Hepatocyte (in vitro differentiated cells): ENCODE measurements at regions not wholly inside any gene's neighbourhood (a gene's known extent, or its start where the extent isn't known, plus 50 kb on each side); places are given as distances from the start of the nearest gene placed in this dataset.
"Not testable (repeated sequence)": the region's sequence is repeated elsewhere in the genome, so short reads cannot be mapped to it uniquely, and the experiment has no call there.

Source experiments
- DNase-seq: peaks from one replicate; pipeline ENCODE4 v3.0.0-alpha.2; 2016; ENCODE audit warnings: low spot score
- H2AFZ ChIP-seq: fragments of 200-600 bp; sonication (generic); 2 replicates; pipeline ENCODE4 v1.6.0; 2016; ENCODE audit warnings: antibody characterized with exemption, mild to moderate bottlenecking
- H3K27ac ChIP-seq: fragments of 200-600 bp; sonication (generic); 2 replicates; pipeline ENCODE4 v1.5.1; 2016; ENCODE audit warnings: mild to moderate bottlenecking
- H3K27me3 ChIP-seq: fragments of 200-600 bp; sonication (generic); 2 replicates; pipeline ENCODE4 v1.6.1; 2016
- H3K36me3 ChIP-seq: fragments of 200-600 bp; sonication (generic); replicated peaks from 2 replicates; pipeline ENCODE4 v1.5.1; 2016; ENCODE audit warnings: low read depth; ENCODE audit not compliant: insufficient read depth
- H3K4me1 ChIP-seq: fragments of 200-600 bp; sonication (generic); 2 replicates; pipeline ENCODE4 v1.5.1; 2016; ENCODE audit warnings: mild to moderate bottlenecking, moderate library complexity; ENCODE audit not compliant: insufficient read depth
- H3K4me2 ChIP-seq: fragments of 200-600 bp; sonication (generic); 2 replicates; pipeline ENCODE4 v1.6.0; 2016
- H3K4me3 ChIP-seq: fragments of 200-600 bp; sonication (generic); 2 replicates; pipeline ENCODE4 v1.5.1; 2016; ENCODE audit warnings: mild to moderate bottlenecking
- H3K79me2 ChIP-seq: fragments of 200-600 bp; sonication (generic); 2 replicates; pipeline ENCODE4 v1.6.0; 2017; ENCODE audit warnings: mild to moderate bottlenecking
- H3K9me2 ChIP-seq: fragments of 200-600 bp; sonication (generic); replicated peaks from 2 replicates; pipeline ENCODE4 v1.6.0; 2017; ENCODE audit warnings: mild to moderate bottlenecking; ENCODE audit not compliant: insufficient read depth
- H3K9me3 ChIP-seq: fragments of 200-600 bp; sonication (generic); 2 replicates; pipeline ENCODE4 v1.5.1; 2016; ENCODE audit warnings: low read depth, mild to moderate bottlenecking
- H4K20me1 ChIP-seq: fragments of 200-600 bp; sonication (generic); 2 replicates; pipeline ENCODE4 v1.6.0; 2016; ENCODE audit warnings: mild to moderate bottlenecking; ENCODE audit not compliant: insufficient read depth, poor library complexity, severe bottlenecking
- CTCF ChIP-seq: fragments of 200-600 bp; sonication (generic); IDR thresholded peaks from 2 replicates; pipeline ENCODE4 v1.5.1; 2016; ENCODE audit warnings: antibody characterized with exemption, mild to moderate bottlenecking; ENCODE audit not compliant: poor library complexity
- EZH2 ChIP-seq: fragments of 200-600 bp; sonication (generic); IDR thresholded peaks from 2 replicates; pipeline ENCODE4 v1.6.1; 2016; ENCODE audit warnings: antibody characterized with exemption, mild to moderate bottlenecking, borderline replicate concordance
- EZH2phosphoT487 ChIP-seq: fragments of 200-600 bp; sonication (generic); IDR thresholded peaks from one replicate; pipeline ENCODE4 v1.6.1; 2018; ENCODE audit warnings: antibody characterized with exemption, mild to moderate bottlenecking, low read depth, moderate library complexity; ENCODE audit not compliant: unreplicated experiment, severe bottlenecking
- whole genome bisulfite sequencing: methylation state at CpG from one replicate; pipeline ENCODE4 v1.1.6; 2016; ENCODE audit warnings: low lambda C conversion rate; ENCODE audit errors: missing lambda C conversion rate; 5-methylcytosine and 5-hydroxymethylcytosine counted together

GRCh38 chr6:119728220-119728750 lies 378.7 kb upstream of the MAN1A1 start:
- Histone ChIP-seq H2AFZ (peak overlapping the region; percentile 0), H3K27ac (no peak overlapping the region)

GRCh38 chr6:119727504-119728219 lies 378.1 kb upstream of the MAN1A1 start:
- Histone ChIP-seq H3K4me1 (peaks cover 8% of the 10 kb centered on the region), H4K20me1 (no peaks in the 10 kb centered on the region), H3K4me2 (peak overlapping the region; percentile 26), H2AFZ (peak overlapping the region; percentile 0), H3K9me3 (no peaks in the 10 kb centered on the region), H3K27me3 (no peaks in the 10 kb centered on the region), H3K27ac (no peak overlapping the region), H3K4me3 (no peak overlapping the region), H3K79me2 (no peaks in the 10 kb centered on the region), H3K36me3 (no peaks in the 10 kb centered on the region), H3K9me2 (no peaks in the 10 kb centered on the region)
- WGBS = 76% methylated on average over 3 of the region's 3 CpGs
- DNase-seq = peak; percentile 9
- no peak for TF ChIP-seq CTCF
- TF ChIP-seq EZH2phosphoT487 = no peak
- no peak for TF ChIP-seq EZH2

More at GRCh38 chr6:119728220-119728750, 378.7 kb upstream of the MAN1A1 start:
- DNase-seq = no peak
- H3K4me3 ChIP-seq = no peak overlapping the region
- H3K4me2 ChIP-seq = peak overlapping the region; percentile 26
- WGBS = 77% methylated on average over 7 of the region's 7 CpGs
- peaks cover 8% of the 10 kb centered on the region for H3K4me1 ChIP-seq
- H3K36me3 ChIP-seq = no peaks in the 10 kb centered on the region
- H3K9me2 ChIP-seq = no peaks in the 10 kb centered on the region
- no peaks in the 10 kb centered on the region for H4K20me1 ChIP-seq
- H3K9me3 ChIP-seq = no peaks in the 10 kb centered on the region
- no peak for TF ChIP-seq CTCF
- TF ChIP-seq EZH2 = no peak
- TF ChIP-seq EZH2phosphoT487 = no peak
- H3K27me3 ChIP-seq = no peaks in the 10 kb centered on the region
- H3K79me2 ChIP-seq = no peaks in the 10 kb centered on the region

GRCh38 chr6:119726912-119727311 lies 377.4 kb upstream of the MAN1A1 start:
- not testable (repeated sequence) for H4K20me1 ChIP-seq, H3K79me2 ChIP-seq, H3K9me2 ChIP-seq, H3K4me3 ChIP-seq, H3K4me1 ChIP-seq, H3K4me2 ChIP-seq, DNase-seq, H3K27me3 ChIP-seq, H3K27ac ChIP-seq, H3K36me3 ChIP-seq, H3K9me3 ChIP-seq, H2AFZ ChIP-seq

GRCh38 chr6:119726086-119726485 lies 376.5 kb upstream of the MAN1A1 start:
- Histone ChIP-seq H4K20me1 (no peaks in the 10 kb centered on the region), H3K4me3 (no peak overlapping the region), H3K79me2 (no peaks in the 10 kb centered on the region), H3K9me3 (no peaks in the 10 kb centered on the region), H3K4me2 (no peak overlapping the region), H3K36me3 (no peaks in the 10 kb centered on the region), H3K27ac (no peak overlapping the region), H3K4me1 (peaks cover 8% of the 10 kb centered on the region), H3K9me2 (no peaks in the 10 kb centered on the region), H2AFZ (no peak overlapping the region), H3K27me3 (no peaks in the 10 kb centered on the region)
- WGBS = 77% methylated on average over 4 of the region's 4 CpGs
- no peak for TF ChIP-seq EZH2
- no peak for TF ChIP-seq CTCF
- no peak for TF ChIP-seq EZH2phosphoT487
- no peak for DNase-seq
